IPS DF 4.7 (cell line): ENCODE measurements at regions not wholly inside any gene's neighbourhood (a gene's known extent, or its start where the extent isn't known, plus 50 kb on each side); places are given as distances from the start of the nearest gene placed in this dataset.

ENCODE experiments used
- DNase-seq: peaks from one replicate; pipeline ENCODE4 v3.0.0-alpha.2; 2013; ENCODE audit warnings: low spot score; ENCODE audit errors: extremely low read depth

- no peak for DNase-seq
Observed at GRCh38 chr7:73963252-73963822, 64.6 kb upstream of the ELN start.

DNA sequence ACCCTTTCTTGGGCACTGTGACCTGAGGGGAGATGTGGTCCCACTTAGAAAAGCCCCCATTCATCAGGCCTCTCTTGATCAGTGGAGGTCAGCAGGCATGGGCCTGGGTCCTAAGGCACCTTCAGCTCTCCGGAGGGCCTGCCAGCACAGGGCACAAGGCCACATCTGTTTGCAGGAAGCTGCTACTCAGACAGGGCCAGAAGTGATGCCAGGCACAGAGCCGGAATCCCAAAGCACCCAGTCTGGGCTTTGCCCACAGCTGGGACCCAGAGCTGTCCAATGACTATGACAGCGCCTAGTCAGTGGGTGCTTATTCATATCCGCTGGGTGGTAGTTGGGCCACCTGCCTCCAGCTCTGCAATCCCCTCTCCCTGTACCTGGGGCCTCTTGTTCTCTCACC lies 63.2 kb upstream of the ELN start:
- DNase-seq = no peak

DNA sequence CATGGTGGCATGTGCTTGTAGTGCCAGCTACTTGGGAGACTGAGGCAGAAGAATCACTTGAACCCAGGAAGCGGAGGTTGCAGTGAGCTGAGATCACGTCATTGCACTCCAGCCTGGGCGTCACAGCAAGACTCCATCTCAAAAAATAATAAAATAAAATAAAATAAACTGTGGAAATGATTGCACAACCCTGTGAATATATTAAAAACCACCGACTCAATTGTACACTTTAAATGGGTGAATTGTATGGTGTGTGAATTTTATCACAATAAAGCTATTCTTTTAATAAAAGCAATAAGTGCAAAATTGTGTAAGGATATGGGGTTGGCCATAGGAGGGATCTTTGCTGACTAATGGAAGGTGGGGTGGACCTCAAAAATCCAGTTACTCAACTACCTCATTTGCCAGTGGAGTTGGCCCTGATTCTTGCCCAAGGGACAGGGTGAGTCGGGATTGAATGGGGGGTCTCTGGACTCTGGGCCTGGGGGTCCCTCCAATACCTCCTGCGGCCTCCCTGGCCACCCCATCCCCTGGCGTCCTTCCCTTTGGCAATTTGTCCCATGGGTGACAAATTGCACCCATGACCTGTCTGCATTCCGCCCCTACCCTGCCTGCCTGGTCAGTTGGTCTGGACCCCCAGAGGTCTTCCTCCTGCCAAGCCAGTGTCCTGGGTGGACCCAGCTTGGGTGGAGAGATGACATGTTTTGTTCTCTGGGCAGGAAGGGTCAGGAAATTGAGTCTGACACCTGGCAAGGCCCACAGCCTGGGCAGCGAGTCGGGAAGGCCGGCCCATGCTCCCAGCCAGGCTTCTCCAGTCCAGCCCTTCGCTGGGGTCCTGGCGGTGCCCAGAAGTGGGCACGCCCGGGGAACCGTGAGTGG lies 61.7 kb upstream of the ELN start:
- no peak for DNase-seq

DNA sequence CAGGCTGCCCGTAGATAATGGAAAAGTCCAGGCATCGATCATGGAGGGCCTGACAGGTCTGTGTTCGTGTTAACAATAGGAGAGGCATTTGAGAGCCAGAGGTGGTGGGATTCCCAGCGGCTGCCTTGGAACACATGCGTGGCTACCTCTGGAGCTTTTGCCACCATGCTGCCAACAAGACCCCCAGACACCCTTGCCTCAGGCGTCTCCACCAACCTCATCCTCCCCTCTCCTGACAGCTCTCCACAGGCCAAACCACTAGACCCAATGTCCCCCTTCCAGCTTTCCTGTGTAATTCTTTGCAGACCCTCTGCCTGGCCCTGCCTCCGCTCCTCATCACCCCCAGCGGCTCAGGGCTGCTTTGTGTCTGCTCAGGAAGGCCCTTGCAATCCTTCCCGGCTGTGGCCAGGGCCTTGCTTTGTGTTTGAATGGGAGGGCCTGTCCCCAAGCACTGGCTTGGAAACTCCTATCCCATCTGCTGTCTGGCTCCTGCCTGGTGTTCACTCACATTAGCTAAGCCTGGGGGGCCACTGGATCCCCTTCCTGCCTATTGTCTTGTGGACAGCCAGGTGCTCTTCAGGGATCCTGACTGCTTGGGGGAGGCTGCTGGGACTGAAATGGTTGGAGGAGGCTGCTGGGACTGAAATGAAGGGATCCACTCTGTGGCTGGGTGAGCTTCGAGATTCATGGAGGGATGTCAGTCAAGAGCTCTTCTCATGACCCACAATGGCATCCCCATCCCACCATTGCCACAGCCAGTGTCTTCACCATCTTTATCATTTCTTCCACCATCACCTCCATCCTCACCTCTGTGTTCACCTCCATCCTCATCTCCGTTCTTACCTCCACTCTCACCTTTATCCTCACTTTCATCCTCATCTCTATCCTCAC lies 60.8 kb upstream of the ELN start:
- no peak for DNase-seq

- DNase-seq = no peak
Observed at GRCh38 chr7:73967832-73968290, 60.1 kb upstream of the ELN start.

DNA sequence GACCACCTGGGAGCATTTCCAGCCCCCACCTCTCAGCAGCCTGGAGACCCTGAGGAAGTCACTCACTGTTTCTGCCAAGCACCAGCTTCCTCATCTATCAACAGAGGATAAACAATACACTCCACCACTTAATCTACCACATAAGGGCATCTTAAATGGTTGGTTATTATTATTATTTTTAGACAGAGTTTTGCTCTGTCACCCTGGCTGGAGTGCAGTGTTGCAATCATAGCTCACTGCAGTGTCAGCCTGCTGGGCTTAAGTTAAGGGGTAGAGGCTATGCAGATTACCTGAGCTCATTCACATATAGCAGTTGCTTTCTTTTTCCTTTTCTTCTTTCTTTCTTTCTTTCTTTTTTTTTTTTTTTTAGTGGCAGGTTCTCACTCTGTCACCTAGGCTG lies 59.5 kb upstream of the ELN start:
- no peak for DNase-seq

DNA sequence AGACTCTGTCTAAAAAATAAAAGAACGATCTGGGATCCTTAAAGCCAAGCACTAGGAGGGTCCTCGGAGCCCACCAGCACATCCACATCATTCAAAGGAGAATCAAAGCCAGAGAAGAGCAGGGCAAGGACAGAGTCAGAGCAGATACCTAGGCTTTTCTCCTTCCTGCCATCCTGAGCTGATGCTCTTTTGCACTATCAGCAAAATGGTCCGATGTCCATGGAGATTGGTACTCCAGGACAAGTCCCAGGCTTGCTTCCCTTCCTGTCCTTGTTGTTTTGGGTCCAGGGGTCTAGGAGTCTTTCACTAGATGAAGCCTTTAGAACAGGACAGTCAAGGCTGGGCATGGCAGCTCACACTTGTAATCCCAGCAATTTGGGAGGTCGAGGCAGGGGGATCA lies 58.0 kb upstream of the ELN start:
- no peak for DNase-seq

- DNase-seq = no peak
Observed at GRCh38 chr7:73970801-73971229, 57.2 kb upstream of the ELN start.

DNA sequence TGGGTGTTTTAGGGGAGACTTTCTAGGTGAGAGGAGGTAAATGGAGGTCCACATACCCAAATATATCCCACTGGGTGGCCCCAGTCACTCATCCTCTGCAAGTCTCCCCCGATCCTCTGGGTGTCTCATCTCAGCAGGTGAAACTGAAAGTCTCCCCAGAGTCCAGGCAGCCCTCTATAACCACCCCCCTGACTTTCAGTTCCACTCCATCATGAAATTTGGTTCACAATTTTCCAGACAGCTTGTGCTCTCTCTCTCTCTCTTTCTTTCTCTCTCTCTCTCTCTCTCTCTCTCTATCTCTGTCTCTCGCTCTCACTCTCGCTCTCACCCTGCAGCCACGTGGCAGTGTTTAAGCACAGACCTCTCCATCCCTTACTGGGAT lies 56.7 kb upstream of the ELN start:
- no peak for DNase-seq

DNA sequence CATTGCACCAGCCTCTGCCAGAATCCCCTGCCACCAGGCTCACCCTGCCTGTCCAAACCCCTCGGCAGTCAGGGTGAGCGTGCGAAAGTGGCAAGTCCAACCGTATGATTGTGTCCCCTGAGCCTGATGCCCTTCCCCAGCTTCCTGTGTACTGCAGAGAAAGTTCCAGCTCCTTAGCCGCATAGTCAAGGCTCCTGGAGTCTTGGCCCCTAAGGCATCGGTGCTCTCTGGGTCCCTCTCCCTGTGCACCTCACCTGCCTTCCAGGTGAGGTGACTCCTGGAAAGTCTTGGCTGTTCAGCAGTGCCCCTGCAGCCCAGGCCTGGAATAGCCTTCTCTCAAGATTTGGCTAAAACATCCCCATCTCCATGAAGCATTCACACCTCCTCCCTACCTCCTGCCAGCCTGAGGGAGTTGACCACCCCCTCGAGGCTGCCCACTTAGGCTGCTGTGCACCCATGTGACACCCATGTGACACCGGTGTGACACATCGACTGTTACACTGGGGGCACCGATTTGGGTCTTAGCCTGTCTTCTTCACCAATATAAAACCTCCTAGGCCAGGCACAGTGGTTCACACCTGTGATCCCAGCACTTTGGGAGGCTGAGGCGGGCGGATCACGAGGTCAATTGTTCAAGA lies 56.1 kb upstream of the ELN start:
- DNase-seq = peak; percentile 41

DNA sequence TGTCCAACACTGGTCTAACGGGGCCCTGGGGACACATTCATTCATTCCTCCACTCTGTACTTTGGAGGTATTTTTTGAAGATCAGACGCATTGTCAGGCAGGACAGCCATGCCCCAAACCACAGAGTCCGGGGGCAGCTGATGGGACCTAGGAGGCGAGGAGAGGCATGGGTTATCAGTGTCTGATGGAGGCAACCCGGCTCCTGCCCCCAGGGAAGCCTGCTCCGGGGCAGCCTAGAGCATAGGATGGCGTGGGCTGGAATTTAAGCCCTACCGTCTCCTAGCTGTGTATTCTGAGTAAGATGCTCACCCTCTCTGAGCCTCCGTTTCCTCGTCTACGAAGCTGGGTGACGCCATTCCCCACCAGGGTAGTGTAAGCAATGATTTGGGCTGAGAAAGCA lies 55.4 kb upstream of the ELN start:
- no peak for DNase-seq

DNA sequence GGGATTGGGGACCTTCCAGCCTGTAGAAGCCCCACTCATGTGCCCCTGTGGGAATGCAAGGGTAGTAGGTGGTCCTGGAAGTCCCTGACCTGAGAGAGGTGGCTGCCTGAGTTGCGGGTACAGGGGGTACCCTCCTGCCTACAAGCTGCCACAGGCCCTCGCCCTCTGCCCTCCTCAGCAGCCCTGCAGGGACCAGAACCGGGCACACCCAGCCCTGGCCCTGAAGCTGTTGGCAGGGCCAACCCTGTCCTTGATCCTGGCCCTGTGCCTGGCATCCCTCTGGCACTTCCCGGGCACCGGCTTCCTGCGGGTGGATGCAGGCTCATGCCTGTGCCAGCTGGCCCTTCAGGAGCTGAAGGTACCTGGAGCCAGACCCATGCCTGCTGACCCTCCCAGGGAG lies 54.9 kb upstream of the ELN start:
- DNase-seq = no peak

- no peak for DNase-seq
Observed at GRCh38 chr7:73974101-73974947, 53.6 kb upstream of the ELN start.

DNA sequence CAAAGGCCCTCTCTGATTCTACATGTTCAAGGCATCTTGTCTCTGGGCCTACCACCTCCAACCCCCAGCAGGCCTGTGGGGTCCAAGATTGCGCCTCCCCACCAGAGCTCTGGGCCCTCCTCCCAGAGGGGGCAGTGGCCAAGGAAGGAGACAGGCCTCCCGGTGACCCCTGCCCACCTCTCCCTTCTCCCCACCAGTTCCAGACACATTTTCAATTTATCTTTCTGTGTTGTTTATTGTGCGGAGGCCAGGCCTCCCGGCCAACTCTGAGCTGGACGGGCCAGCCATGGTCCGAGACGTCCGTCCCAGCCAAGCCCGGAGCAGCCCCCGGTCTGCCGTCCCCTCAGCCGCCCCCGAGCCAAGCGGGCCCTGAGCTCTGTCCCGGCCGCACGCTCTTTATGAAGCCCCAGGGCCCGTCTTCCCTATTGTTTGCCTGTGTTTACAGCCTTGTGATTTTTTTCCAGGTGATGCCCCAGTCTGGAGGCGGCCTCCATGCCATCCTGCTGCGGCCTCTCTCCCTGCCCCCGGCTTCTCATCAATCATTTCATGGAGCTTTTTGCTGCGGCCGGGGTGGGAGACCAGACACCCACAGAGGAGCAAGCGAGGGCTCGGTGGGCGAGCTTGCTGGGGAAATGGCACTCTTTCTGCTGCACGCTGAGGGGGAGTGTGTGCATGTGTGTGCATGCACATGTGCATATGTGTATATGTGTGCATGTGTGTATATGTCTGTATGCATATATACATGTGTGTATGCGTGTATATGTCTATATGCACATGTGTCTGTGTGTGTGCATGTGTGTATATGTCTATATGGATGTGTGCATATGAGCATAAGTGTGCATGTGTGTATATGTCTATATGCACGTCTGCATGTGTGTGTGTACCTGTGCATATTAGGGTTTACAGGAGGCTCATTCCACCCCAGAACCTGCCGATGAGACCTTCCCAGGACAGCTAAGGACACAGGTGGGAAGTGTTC lies 52.7 kb upstream of the ELN start:
- DNase-seq = no peak

DNA sequence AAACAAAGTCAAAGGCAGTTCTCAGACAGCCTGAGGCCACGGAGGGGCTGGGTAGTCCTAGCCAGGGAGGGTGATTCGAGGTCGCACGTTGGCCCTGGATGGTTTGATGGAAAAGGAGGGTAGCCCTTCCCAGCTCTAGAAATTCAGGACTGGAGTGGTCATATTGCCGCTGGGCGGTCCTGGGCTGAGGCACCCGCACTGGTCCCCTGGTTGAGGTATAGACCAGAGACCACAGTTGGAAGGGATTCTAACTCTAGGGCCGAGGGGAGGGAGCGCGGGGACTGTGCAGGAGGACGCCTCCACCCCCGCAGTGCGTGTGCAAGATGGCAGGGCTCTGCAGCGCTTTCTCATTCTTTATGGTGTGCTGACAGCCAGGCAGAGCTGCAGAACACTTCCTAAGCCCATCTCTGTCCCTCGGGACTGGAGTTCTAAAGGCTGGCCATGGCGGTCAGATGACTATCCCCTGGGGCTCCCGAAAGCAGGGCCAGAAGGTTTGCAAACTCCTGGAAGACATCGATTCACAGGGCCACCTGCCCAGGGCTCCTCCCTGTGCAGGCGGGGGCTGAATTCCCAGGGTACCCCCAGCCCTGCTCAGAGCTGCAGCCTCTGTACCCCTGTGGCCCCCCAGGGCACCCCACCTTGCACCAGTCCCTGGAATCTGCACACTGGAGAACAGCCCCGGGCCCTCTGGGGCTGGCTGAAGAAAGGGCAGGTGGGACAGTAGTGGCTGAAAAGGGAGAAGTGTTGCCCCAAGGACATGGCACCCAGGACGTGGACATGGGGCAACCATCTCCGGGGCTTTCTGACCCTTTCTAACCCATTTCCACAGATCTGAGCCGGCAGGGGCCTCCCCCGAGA lies 51.0 kb upstream of the ELN start:
- no peak for DNase-seq

DNA sequence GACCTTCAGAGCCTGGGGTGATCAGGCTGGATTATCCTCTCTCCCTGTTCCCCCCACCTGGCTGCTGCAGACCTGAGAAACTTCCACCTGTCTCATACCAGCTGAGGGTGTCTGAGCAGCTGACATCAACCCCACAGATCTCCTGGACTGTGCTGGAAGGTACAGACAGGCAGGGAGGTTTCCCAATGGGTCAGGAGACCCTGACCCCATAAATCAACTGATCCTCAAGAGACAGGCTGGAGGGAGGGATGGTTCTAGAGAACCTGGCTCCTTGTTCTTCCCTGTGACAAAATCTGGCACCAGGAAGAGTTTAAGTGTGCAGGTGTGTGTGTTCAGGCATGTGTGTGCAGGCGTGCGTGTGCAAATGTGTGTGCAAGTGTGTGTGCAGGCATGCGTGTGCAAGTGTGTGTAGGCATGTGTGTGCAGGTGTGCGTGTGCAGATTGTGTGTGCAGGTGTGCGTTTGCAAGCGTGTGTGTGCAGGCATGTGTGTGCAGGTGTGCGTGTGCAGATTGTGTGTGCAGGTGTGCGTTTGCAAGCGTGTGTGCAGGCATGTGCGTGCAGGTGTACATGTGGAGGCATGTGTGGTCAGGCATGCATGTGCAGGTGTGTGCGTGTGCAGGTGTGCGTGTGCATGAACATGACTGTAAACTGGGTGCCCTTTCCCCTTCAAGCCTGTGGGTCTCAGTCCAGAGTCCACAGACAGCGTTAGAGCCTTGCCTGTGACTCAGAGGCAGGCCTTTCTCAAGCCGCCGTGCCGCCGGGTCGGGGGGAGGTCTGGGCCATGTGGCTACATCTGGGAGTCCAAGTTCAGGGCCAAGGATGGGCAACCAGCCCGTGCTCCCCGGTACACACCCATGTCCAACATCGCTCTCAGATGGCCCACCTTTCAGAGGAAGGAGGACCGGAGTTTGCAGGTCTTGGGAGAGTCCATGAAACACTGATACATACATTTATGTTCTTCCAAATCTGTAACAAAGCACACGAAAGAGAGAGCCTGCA lies 50.1 kb upstream of the ELN start:
- no peak for DNase-seq
